ENCODE measurements at regions not wholly inside any gene's neighbourhood (a gene's known extent, or its start where the extent isn't known, plus 50 kb on each side); places are given as distances from the start of the nearest gene placed in this dataset.

- DNase-seq (ENCODE audit: low read depth), result no peak
Measured at GRCh38 chr3:83890039-83890762, 1068.6 kb upstream of the CADM2 start.

GRCh38 chr3:83890763-83891135, 1068.0 kb upstream of the CADM2 start:
- DNase-seq (ENCODE audit: low read depth), result no peak

- DNase-seq (ENCODE audit: low read depth), result no peak
Measured at GRCh38 chr3:83894223-83894622, 1064.6 kb upstream of the CADM2 start.

- DNase-seq (ENCODE audit: low read depth), result no peak
Measured at GRCh38 chr3:83895892-83896291, 1062.9 kb upstream of the CADM2 start.

- peak; percentile 20 for DNase-seq (ENCODE audit: low read depth)
Measured at GRCh38 chr3:83902787-83903533, 1055.8 kb upstream of the CADM2 start.

GRCh38 chr3:83913381-83913780, 1045.4 kb upstream of the CADM2 start:
- DNase-seq (ENCODE audit: low read depth), result no peak

- DNase-seq (ENCODE audit: low read depth), result no peak
Measured at GRCh38 chr3:83926291-83926690, 1032.5 kb upstream of the CADM2 start.

GRCh38 chr3:83928391-83928790, 1030.4 kb upstream of the CADM2 start:
- DNase-seq (ENCODE audit: low read depth), result peak; percentile 23

- no peak for DNase-seq (ENCODE audit: low read depth)
Measured at GRCh38 chr3:83928903-83929302, 1029.9 kb upstream of the CADM2 start.

GRCh38 chr3:83934192-83935021, 1024.4 kb upstream of the CADM2 start:
- DNase-seq (ENCODE audit: low read depth), result peak; percentile 90

- no peak for DNase-seq (ENCODE audit: low read depth)
Measured at GRCh38 chr3:83938491-83938890, 1020.3 kb upstream of the CADM2 start.

- DNase-seq (ENCODE audit: low read depth), result no peak
Measured at GRCh38 chr3:83941990-83942745, 1016.6 kb upstream of the CADM2 start.

GRCh38 chr3:83946049-83946448, 1012.7 kb upstream of the CADM2 start:
- no peak for DNase-seq (ENCODE audit: low read depth)

- peak; percentile 18 for DNase-seq (ENCODE audit: low read depth)
Measured at GRCh38 chr3:83946554-83946953, 1012.2 kb upstream of the CADM2 start.

GRCh38 chr3:83948771-83949170, 1010.0 kb upstream of the CADM2 start:
- no peak for DNase-seq (ENCODE audit: low read depth)

- DNase-seq (ENCODE audit: low read depth), result peak; percentile 75
Measured at GRCh38 chr3:83953417-83954089, 1005.2 kb upstream of the CADM2 start.

GRCh38 chr3:83956431-83956830, 1002.4 kb upstream of the CADM2 start:
- no peak for DNase-seq (ENCODE audit: low read depth)

- DNase-seq (ENCODE audit: low read depth), result peak; percentile 60
Measured at GRCh38 chr3:83968356-83968755, 990.4 kb upstream of the CADM2 start.

- no peak for DNase-seq (ENCODE audit: low read depth)
Measured at GRCh38 chr3:83971666-83972065, 987.1 kb upstream of the CADM2 start.

GRCh38 chr3:84008623-84009022, 950.2 kb upstream of the CADM2 start:
- no peak for DNase-seq (ENCODE audit: low read depth)

- DNase-seq (ENCODE audit: low read depth), result no peak
Measured at GRCh38 chr3:84023842-84024241, 934.9 kb upstream of the CADM2 start.

Measured in HT1080 (cell line).